Panc1 (cell line): ENCODE measurements at regions not wholly inside any gene's neighbourhood (a gene's known extent, or its start where the extent isn't known, plus 50 kb on each side); places are given as distances from the start of the nearest gene placed in this dataset.

ENCODE experiments used
- ATAC-seq: fragments of 200-7000 bp; cut with Tn5 transposase; 2 replicates; pipeline ENCODE4 v1.9.1; 2020; ENCODE audit warnings: mild to moderate bottlenecking, moderate library complexity
- BruUV-seq: library from RNA; stranded (reverse); fragments of 400-500 nt; replicated peaks from 2 replicates; lab custom pipeline; 2021; lab: Mats Ljungman, UMichigan
- CTCF ChIA-PET: fragments of 300-600 bp; sonication (Branson Sonifier 250); formaldehyde crosslinking; loops from one replicate; lab custom pipeline; 2022; ENCODE audit warnings: antibody characterized with exemption; lab: Charles Lee
- POLR2A ChIA-PET: fragments of 300-600 bp; sonication (Branson Sonifier 250); formaldehyde crosslinking; loops from one replicate; lab custom pipeline; 2022; ENCODE audit warnings: antibody characterized with exemption; lab: Charles Lee
- DNase-seq: peaks from one replicate; pipeline ENCODE4 v3.0.0-alpha.2; 2010; ENCODE audit warnings: low read depth, low spot score
- H3K27ac ChIP-seq: 2 replicates; pipeline ENCODE4 v1.5.1; 2011; ENCODE audit warnings: mild to moderate bottlenecking, low read length, inconsistent platforms
- H3K27me3 ChIP-seq: fragments of 200-500 bp; sonication (Bioruptor generic); 2 replicates; pipeline ENCODE4 v1.6.0; 2014; ENCODE audit warnings: low read length, inconsistent platforms; ENCODE audit not compliant: control insufficient read depth, insufficient read depth
- H3K36me3 ChIP-seq: fragments of 200-500 bp; sonication (Bioruptor generic); 2 replicates; pipeline ENCODE4 v1.5.1; 2014; ENCODE audit warnings: inconsistent platforms, mild to moderate bottlenecking, low read length, moderate library complexity; ENCODE audit not compliant: control insufficient read depth, insufficient read depth
- H3K4me1 ChIP-seq: 2 replicates; pipeline ENCODE4 v1.5.1; 2011; ENCODE audit warnings: inconsistent platforms, mild to moderate bottlenecking, low read length, moderate library complexity; ENCODE audit not compliant: control insufficient read depth, insufficient read depth
- H3K4me3 ChIP-seq, 2 experiments: 2 replicates each; pipeline ENCODE4 v1.5.1; 2011 to 2012; ENCODE audit warnings: low read depth in 2 of 2, low read length in 2 of 2, mild to moderate bottlenecking in 2 of 2, inconsistent platforms in 1 of 2, moderate library complexity in 1 of 2
- H3K9me3 ChIP-seq: fragments of 200-500 bp; sonication (Bioruptor generic); 2 replicates; pipeline ENCODE4 v1.5.1; 2014; ENCODE audit warnings: low read depth, mild to moderate bottlenecking, inconsistent platforms, low read length, moderate library complexity; ENCODE audit not compliant: control insufficient read depth, insufficient read depth
- CTCF ChIP-seq: fragments of 450-650 bp; IDR thresholded peaks from 2 replicates; pipeline ENCODE4 v1.5.1; 2017; ENCODE audit warnings: mild to moderate bottlenecking
- POLR2AphosphoS5 ChIP-seq: IDR thresholded peaks from 2 replicates; pipeline ENCODE4 v1.6.1; 2012; ENCODE audit warnings: mild to moderate bottlenecking, low read depth, low read length, moderate library complexity
- SIN3A ChIP-seq: IDR thresholded peaks from 2 replicates; pipeline ENCODE4 v1.6.1; 2012; ENCODE audit warnings: low read depth, mild to moderate bottlenecking, low read length, moderate library complexity, borderline replicate concordance; ENCODE audit not compliant: insufficient read depth
- TCF7L2 ChIP-seq: IDR thresholded peaks from 2 replicates; pipeline ENCODE4 v1.6.1; 2011; ENCODE audit warnings: mild to moderate bottlenecking, low read depth, low read length, inconsistent platforms
- in situ Hi-C: cut with HindIII; loops from 2 replicates; pipeline ENCODE4 v1.10.0; 2016; ENCODE audit warnings: low sequenced_read_pairs, low pct_unique_long_range_greater_than_20kb
- intact Hi-C: fragments of 100-400 bp; cut with micrococcal nuclease; formaldehyde crosslinking; loops from one replicate; pipeline ENCODE4 v1.10.0; 2022; ENCODE audit not compliant: unreplicated experiment
- TF ChIP-seq, protein P1 (sequence below), 2 experiments: IDR thresholded peaks; 2 replicates each; pipeline ENCODE4 v1.6.1; 2011 to 2012; ENCODE audit warnings: low read depth in 2 of 2, control low read depth in 1 of 2, low read length in 1 of 2, mild to moderate bottlenecking in 1 of 2, moderate library complexity in 1 of 2; ENCODE audit not compliant: insufficient read depth in 1 of 2

- intact Hi-C loops = no loop called here
- Histone ChIP-seq H3K4me3 (no peak overlapping the region), H3K27ac (no peak overlapping the region), H3K27me3 (no peaks in the 10 kb centered on the region), H3K4me1 (no peaks in the 10 kb centered on the region), H3K9me3 (no peaks in the 10 kb centered on the region), H3K36me3 (no peaks in the 10 kb centered on the region)
- no TSS peak for BruUV-seq
- POLR2A ChIA-PET = no interaction called here
- in situ Hi-C loops = no loop called here
- DNase-seq = no peak
- TF ChIP-seq, protein P1, sequence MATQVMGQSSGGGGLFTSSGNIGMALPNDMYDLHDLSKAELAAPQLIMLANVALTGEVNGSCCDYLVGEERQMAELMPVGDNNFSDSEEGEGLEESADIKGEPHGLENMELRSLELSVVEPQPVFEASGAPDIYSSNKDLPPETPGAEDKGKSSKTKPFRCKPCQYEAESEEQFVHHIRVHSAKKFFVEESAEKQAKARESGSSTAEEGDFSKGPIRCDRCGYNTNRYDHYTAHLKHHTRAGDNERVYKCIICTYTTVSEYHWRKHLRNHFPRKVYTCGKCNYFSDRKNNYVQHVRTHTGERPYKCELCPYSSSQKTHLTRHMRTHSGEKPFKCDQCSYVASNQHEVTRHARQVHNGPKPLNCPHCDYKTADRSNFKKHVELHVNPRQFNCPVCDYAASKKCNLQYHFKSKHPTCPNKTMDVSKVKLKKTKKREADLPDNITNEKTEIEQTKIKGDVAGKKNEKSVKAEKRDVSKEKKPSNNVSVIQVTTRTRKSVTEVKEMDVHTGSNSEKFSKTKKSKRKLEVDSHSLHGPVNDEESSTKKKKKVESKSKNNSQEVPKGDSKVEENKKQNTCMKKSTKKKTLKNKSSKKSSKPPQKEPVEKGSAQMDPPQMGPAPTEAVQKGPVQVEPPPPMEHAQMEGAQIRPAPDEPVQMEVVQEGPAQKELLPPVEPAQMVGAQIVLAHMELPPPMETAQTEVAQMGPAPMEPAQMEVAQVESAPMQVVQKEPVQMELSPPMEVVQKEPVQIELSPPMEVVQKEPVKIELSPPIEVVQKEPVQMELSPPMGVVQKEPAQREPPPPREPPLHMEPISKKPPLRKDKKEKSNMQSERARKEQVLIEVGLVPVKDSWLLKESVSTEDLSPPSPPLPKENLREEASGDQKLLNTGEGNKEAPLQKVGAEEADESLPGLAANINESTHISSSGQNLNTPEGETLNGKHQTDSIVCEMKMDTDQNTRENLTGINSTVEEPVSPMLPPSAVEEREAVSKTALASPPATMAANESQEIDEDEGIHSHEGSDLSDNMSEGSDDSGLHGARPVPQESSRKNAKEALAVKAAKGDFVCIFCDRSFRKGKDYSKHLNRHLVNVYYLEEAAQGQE (IDR thresholded peaks at IDR 0.05; ENCODE audit: insufficient read depth in 1 of 2, low read depth in 2 of 2, low read length in 1 of 2) = no peak
- no peak for TF ChIP-seq TCF7L2
- TF ChIP-seq SIN3A = no peak
- no peak for ATAC-seq
- CTCF ChIA-PET = no interaction called here
These were observed 677.7 kb upstream of the KLF4 start for GRCh38 chr9:108167136-108167900.

DNA sequence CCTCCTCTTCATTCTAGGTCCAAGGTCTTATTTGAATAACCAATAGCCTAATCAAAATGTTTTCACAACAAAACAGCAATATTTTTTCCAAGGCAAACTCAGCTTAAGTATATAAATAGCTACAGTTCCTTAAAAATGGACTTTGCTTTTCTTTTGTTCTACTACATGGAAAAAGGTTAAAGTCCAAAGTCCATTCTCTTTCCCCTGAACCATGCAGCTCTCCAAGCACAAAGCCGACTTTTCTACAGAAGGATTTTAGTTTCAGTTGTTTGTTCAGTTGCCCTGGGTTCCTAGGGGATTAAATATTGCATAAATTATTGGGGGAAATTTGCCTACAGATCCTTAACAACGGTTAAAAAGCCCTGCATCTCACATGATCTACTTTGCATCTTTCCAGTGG lies 677.0 kb upstream of the KLF4 start:
- in situ Hi-C loops (no loop called here), intact Hi-C loops (no loop called here)
- ATAC-seq = no peak

More for the DNA sequence above, 677.0 kb upstream of the KLF4 start:
- DNase-seq = no peak
- no peaks in the 10 kb centered on the region for H3K9me3 ChIP-seq
- no peak overlapping the region for H3K27ac ChIP-seq
- CTCF ChIA-PET = no interaction called here
- H3K4me3 ChIP-seq = no peak overlapping the region
- BruUV-seq = no TSS peak
- H3K4me1 ChIP-seq = no peaks in the 10 kb centered on the region
- no peak for TF ChIP-seq TCF7L2
- TF ChIP-seq POLR2AphosphoS5 = no peak
- TF ChIP-seq, protein P1 (IDR thresholded peaks at IDR 0.05; ENCODE audit: insufficient read depth in 1 of 2, low read depth in 2 of 2, low read length in 1 of 2) = no peak
- no peak for TF ChIP-seq CTCF
- TF ChIP-seq SIN3A = no peak
- POLR2A ChIA-PET = no interaction called here
- no peaks in the 10 kb centered on the region for H3K27me3 ChIP-seq
- no peaks in the 10 kb centered on the region for H3K36me3 ChIP-seq
